LHCN-M2 (cell line): ENCODE measurements at regions not wholly inside any gene's neighbourhood (a gene's known extent, or its start where the extent isn't known, plus 50 kb on each side); places are given as distances from the start of the nearest gene placed in this dataset.
"Not testable (repeated sequence)": the region's sequence is repeated elsewhere in the genome, so short reads cannot be mapped to it uniquely, and the experiment has no call there.

Experiments
- DNase-seq: peaks from one replicate; pipeline ENCODE4 v3.0.0-alpha.2; 2012; ENCODE audit warnings: low read depth

- DNase-seq = not testable (repeated sequence)
These were observed 581.8 kb downstream of the SUCLG1 start for GRCh38 chr2:83877261-83877660.

- no peak for DNase-seq
These were observed 584.2 kb downstream of the SUCLG1 start for GRCh38 chr2:83874712-83875430.

GRCh38 chr2:83874066-83874465, 585.0 kb downstream of the SUCLG1 start:
- DNase-seq = no peak

DNA sequence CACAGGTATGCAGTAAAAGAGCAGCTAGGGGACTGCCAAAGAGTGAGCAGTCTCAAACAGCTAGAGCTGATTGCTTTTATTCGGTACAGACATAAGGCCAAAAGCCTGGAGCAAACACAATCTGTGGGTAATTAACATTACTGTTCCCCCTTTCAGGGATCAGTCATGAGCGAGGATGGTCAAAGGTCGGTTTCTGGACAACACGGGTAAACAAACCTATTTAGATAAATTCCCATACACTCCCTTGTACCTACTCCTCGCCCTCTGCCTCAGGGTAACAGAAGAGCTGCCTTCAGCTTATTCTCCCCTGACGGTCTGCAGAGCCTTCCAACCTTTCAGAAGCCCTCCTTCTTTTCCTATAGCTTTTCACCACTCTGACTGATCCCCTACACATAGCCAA, 586.0 kb downstream of the SUCLG1 start:
- DNase-seq = no peak

GRCh38 chr2:83866211-83866610, 592.9 kb downstream of the SUCLG1 start:
- DNase-seq = no peak

- DNase-seq = no peak
These were observed 596.5 kb downstream of the SUCLG1 start for GRCh38 chr2:83862600-83862999.

- no peak for DNase-seq
These were observed 598.8 kb downstream of the SUCLG1 start for GRCh38 chr2:83860320-83860719.

GRCh38 chr2:83859553-83859952, 599.5 kb downstream of the SUCLG1 start:
- DNase-seq = no peak

DNA sequence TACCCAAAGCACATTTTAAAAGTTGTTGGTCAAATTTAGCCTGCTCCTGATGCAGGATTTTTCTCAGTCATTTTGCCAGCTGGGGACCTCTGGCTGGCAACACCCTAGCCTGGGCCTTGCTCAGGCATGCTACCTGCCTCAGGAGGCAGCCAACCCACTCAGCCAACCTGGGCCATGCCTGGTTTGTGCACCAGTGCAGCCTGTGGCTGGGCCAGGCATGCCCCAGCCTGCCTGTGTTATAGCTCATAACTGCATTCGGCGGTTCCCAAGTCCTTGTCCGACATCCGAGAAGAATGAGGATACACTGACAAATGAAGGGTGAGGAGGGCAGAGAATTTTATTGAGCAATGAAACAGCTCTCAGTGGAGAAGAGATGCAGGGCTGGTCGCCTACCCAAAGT, 608.0 kb downstream of the SUCLG1 start:
- DNase-seq = no peak

DNA sequence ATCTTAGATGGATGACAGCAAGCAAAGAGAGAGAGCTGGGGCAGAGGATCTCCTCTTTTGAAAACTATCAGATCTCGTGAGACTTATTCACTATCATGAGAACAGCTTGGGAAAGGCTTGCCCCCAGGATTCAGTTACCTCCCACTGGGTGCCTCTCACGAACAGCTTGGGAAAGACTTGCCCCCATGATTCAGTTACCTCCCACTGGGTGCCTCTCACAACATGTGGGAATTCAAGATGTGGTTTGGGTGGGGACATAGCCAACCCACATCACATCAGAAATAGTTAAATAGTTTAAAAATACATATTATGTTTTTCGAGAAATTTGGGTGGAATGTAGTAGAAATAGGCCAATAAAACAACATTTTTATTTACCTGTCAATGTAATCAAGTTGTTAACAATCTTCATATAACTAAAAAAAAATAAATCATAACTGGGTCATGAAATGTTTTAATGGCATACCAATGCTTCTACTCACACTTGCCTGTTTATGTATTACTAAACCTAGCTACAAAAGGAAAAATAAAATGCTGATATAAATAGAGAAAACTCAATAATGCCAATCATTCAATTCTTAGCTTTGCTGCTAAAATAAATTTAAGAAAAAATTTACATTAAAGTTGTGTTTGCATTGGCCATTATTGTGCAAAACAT, 608.9 kb downstream of the SUCLG1 start:
- DNase-seq = peak; percentile 66

GRCh38 chr2:83844490-83844889, 614.6 kb downstream of the SUCLG1 start:
- no peak for DNase-seq

GRCh38 chr2:83842421-83842820, 616.7 kb downstream of the SUCLG1 start:
- DNase-seq = no peak

DNA sequence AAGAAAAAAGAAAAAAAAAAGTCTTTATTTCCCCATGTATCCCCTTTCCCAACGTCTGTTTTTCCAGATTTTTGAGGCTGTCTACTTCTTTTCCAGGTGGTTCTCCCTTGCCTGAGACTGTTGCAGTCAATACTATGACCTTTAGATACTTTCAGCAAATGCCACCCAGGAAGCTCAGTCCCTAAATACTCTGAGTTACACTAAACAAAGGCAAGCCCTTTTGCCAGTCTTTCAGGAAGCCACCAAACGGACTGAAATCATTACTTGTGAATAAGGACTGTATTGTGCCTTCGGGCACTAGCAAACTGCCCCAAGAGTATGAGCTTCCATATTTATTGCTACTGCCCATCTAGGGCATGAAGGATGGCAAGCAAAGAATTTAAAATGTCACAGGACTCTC, 621.3 kb downstream of the SUCLG1 start:
- DNase-seq = no peak

DNA sequence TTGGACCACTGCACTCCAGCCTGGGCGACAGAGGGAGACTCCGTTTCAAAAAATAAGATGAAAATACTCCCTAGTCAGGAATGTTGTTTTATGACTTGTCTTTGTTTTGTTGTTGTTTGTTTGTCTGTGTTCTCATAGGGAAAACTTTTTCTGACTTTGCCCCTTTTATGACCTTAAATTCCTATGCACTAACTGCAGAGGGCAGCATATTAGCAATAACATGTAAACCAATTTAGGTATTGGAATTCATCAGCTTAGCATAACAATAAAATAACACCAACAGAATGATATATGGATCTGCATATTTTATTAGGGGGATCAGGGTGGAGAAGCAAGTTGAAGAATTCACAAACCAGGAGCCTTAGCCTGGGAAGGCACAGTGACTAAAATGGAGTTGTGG, 631.5 kb downstream of the SUCLG1 start:
- no peak for DNase-seq

GRCh38 chr2:83826577-83826976, 632.5 kb downstream of the SUCLG1 start:
- peak; percentile 7 for DNase-seq

DNA sequence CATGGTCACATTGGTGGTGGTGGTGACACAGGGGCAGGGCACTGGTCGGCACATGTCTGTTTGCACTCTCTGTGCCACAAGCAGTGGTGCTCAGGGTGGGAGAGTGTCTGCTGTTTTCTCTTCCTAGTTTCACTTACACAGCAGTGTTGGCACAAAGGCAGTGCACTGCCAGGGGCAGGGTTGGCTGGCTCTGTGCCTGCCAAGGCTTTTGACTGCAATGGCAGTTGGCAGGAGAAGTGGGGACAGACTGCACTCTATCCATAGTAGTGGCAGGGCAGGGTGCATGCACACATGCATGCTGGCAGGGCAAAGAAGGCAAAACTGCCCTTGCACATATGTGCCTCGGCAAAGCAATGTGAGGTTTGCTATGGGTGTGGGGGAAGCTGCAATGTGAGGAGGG, 635.9 kb downstream of the SUCLG1 start:
- DNase-seq = no peak

DNA sequence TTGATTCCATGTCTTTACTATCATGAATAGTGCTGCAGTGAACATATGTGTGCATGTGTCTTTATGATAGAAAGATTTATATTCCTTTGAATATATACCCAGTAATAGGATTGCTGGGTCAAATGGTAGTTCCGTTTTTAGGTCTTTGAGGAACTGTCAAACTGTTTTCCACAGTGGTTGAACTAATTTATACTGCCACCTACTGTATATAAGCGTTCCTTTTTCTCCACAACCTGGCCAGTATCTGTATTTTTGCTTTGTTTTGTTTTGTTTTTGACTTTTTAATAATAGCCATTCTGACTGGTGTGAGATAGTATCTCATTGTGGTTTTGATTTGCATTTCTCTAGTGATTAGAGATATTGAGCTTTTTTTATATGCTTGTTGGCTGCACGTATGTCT, 641.6 kb downstream of the SUCLG1 start:
- peak; percentile 20 for DNase-seq

- DNase-seq = no peak
These were observed 650.2 kb downstream of the SUCLG1 start for GRCh38 chr2:83808878-83809277.

- no peak for DNase-seq
These were observed 656.5 kb downstream of the SUCLG1 start for GRCh38 chr2:83802604-83803003.

DNA sequence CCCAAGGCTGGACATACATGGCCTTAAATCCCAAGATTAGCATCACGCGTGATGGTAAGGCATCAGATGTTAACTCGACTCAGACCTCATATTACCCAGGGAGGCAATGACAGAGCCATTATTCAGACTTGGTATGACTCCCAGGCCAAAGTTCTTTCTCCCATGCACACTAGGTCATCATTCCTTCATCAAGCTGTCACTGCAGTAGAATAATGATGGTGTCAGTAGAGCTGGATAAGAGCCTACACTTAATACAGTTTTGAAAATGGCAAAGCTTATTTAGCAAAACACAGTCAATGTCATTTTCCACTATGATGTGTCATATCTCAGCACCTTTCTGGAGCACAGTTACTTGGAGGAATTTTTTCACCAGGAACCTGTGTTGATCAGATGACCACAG, 663.3 kb downstream of the SUCLG1 start:
- DNase-seq = no peak

DNA sequence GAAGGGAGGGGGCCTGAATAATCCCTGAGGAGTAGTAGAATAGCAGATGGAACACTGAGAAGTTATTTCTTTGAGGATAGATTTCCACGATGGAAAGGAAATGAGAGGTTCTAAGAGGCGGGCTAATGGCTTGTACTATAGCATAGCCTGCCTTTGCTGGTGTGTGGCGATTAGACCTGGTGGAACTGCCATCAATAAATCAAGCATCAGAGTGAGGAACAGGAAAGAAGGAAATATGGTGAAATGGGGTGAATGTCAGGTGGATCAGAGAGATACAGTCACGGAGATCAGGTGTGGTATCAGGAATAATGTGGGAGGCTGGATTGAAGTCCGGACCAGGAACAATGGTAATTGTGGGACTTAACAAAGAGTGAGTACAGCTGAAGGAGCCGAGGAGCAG, 668.6 kb downstream of the SUCLG1 start:
- not testable (repeated sequence) for DNase-seq

GRCh38 chr2:83789674-83790073, 669.4 kb downstream of the SUCLG1 start:
- DNase-seq = not testable (repeated sequence)

DNA sequence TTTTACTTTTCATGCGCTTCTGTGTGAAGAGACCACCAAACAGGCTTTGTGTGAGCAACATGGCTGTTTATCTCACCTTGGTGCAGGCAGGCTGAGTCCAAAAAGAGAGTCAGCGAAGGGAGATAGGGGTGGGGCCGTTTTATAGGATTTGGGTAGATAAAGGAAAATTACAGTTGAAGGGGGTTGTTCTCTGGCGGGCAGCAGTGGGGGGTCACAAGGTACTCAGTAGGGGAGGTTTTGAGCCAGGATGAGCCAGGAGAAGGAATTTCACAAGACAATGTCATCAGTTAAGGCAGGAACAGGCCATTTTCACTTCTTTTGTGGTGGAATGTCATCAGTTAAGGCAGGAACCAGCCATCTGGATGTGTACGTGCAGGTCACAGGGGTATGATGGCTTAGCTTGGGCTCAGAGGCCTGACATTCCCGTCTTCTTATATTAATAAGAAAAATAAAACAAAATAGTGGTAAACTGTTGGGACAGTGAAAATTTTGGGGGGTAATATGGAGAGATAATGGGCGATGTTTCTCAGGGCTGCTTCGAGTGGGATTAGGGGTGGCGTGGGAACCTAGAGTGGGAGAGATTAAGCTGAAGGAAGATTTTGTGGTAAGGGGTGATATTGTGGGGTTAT, 670.0 kb downstream of the SUCLG1 start:
- DNase-seq = not testable (repeated sequence)
